ENCODE measurements at regions not wholly inside any gene's neighbourhood (a gene's known extent, or its start where the extent isn't known, plus 50 kb on each side); places are given as distances from the start of the nearest gene placed in this dataset.
A peak's percentile ranks its signal among the peaks of the same experiment; 100 is the strongest.

- Histone ChIP-seq H3K9me3 (ENCODE audit: insufficient read depth, low read length) (no peaks in the 10 kb centered on the region), H3K27me3 (ENCODE audit: insufficient read depth, insufficient read length) (no peaks in the 10 kb centered on the region), H3K4me3 (ENCODE audit: insufficient read length, low read depth) (no peak overlapping the region), H3K4me1 (ENCODE audit: insufficient read depth, insufficient read length) (no peaks in the 10 kb centered on the region), H3K9ac (ENCODE audit: insufficient read length, low read depth) (no peak overlapping the region), H3K36me3 (ENCODE audit: insufficient read depth, insufficient read length, low read length) (no peaks in the 10 kb centered on the region)
- TF ChIP-seq ZNF274 (IDR thresholded peaks at IDR 0.05; ENCODE audit: low read depth, low read length) (no peak), YY1 (IDR thresholded peaks at IDR 0.05; ENCODE audit: insufficient read depth, insufficient read length) (no peak), SUZ12 (IDR thresholded peaks at IDR 0.05; ENCODE audit: extremely low read depth, insufficient read depth, insufficient read length) (no peak)
- no peak for DNase-seq (ENCODE audit: low read depth, low spot score)
Observed at GRCh38 chr13:73193554-73193953, 134.7 kb downstream of the KLF5 start.

GRCh38 chr13:73190477-73190876, 131.7 kb downstream of the KLF5 start:
- Histone ChIP-seq H3K9me3 (ENCODE audit: insufficient read depth, low read length) (no peaks in the 10 kb centered on the region), H3K4me1 (ENCODE audit: insufficient read depth, insufficient read length) (no peaks in the 10 kb centered on the region), H3K9ac (ENCODE audit: insufficient read length, low read depth) (no peak overlapping the region), H3K4me3 (ENCODE audit: insufficient read length, low read depth) (no peak overlapping the region), H3K27me3 (ENCODE audit: insufficient read depth, insufficient read length) (no peaks in the 10 kb centered on the region), H3K36me3 (ENCODE audit: insufficient read depth, insufficient read length, low read length) (no peaks in the 10 kb centered on the region)
- TF ChIP-seq YY1 (IDR thresholded peaks at IDR 0.05; ENCODE audit: insufficient read depth, insufficient read length) = no peak
- TF ChIP-seq SUZ12 (IDR thresholded peaks at IDR 0.05; ENCODE audit: extremely low read depth, insufficient read depth, insufficient read length) = no peak
- TF ChIP-seq ZNF274 (IDR thresholded peaks at IDR 0.05; ENCODE audit: low read depth, low read length) = no peak
- DNase-seq (ENCODE audit: low read depth, low spot score) = no peak

GRCh38 chr13:73189776-73190175, 131.0 kb downstream of the KLF5 start:
- DNase-seq (ENCODE audit: low read depth, low spot score) = peak; percentile 18
- H3K27me3 ChIP-seq (ENCODE audit: insufficient read depth, insufficient read length) = no peaks in the 10 kb centered on the region
- H3K9ac ChIP-seq (ENCODE audit: insufficient read length, low read depth) = no peak overlapping the region
- no peak for TF ChIP-seq YY1 (IDR thresholded peaks at IDR 0.05; ENCODE audit: insufficient read depth, insufficient read length)
- TF ChIP-seq SUZ12 (IDR thresholded peaks at IDR 0.05; ENCODE audit: extremely low read depth, insufficient read depth, insufficient read length) = no peak
- TF ChIP-seq ZNF274 (IDR thresholded peaks at IDR 0.05; ENCODE audit: low read depth, low read length) = no peak
- H3K4me1 ChIP-seq (ENCODE audit: insufficient read depth, insufficient read length) = no peaks in the 10 kb centered on the region
- no peaks in the 10 kb centered on the region for H3K36me3 ChIP-seq (ENCODE audit: insufficient read depth, insufficient read length, low read length)
- no peak overlapping the region for H3K4me3 ChIP-seq (ENCODE audit: insufficient read length, low read depth)
- H3K9me3 ChIP-seq (ENCODE audit: insufficient read depth, low read length) = no peaks in the 10 kb centered on the region

- Histone ChIP-seq H3K4me3 (ENCODE audit: insufficient read length, low read depth) (no peak overlapping the region), H3K9ac (ENCODE audit: insufficient read length, low read depth) (no peak overlapping the region), H3K4me1 (ENCODE audit: insufficient read depth, insufficient read length) (no peaks in the 10 kb centered on the region), H3K9me3 (ENCODE audit: insufficient read depth, low read length) (no peaks in the 10 kb centered on the region), H3K36me3 (ENCODE audit: insufficient read depth, insufficient read length, low read length) (no peaks in the 10 kb centered on the region), H3K27me3 (ENCODE audit: insufficient read depth, insufficient read length) (no peaks in the 10 kb centered on the region)
- no peak for TF ChIP-seq ZNF274 (IDR thresholded peaks at IDR 0.05; ENCODE audit: low read depth, low read length)
- TF ChIP-seq YY1 (IDR thresholded peaks at IDR 0.05; ENCODE audit: insufficient read depth, insufficient read length) = no peak
- no peak for TF ChIP-seq SUZ12 (IDR thresholded peaks at IDR 0.05; ENCODE audit: extremely low read depth, insufficient read depth, insufficient read length)
- no peak for DNase-seq (ENCODE audit: low read depth, low spot score)
Observed at GRCh38 chr13:73189362-73189761, 130.6 kb downstream of the KLF5 start.

GRCh38 chr13:73187106-73187505, 128.3 kb downstream of the KLF5 start:
- H3K9ac ChIP-seq (ENCODE audit: insufficient read length, low read depth) = no peak overlapping the region
- H3K4me1 ChIP-seq (ENCODE audit: insufficient read depth, insufficient read length) = no peaks in the 10 kb centered on the region
- no peak for DNase-seq (ENCODE audit: low read depth, low spot score)
- H3K36me3 ChIP-seq (ENCODE audit: insufficient read depth, insufficient read length, low read length) = no peaks in the 10 kb centered on the region
- no peak overlapping the region for H3K4me3 ChIP-seq (ENCODE audit: insufficient read length, low read depth)
- no peaks in the 10 kb centered on the region for H3K9me3 ChIP-seq (ENCODE audit: insufficient read depth, low read length)
- TF ChIP-seq SUZ12 (IDR thresholded peaks at IDR 0.05; ENCODE audit: extremely low read depth, insufficient read depth, insufficient read length) = no peak
- H3K27me3 ChIP-seq (ENCODE audit: insufficient read depth, insufficient read length) = no peaks in the 10 kb centered on the region

GRCh38 chr13:73179650-73180274, 121.0 kb downstream of the KLF5 start:
- no peak for DNase-seq (ENCODE audit: low read depth, low spot score)
- Histone ChIP-seq H3K36me3 (ENCODE audit: insufficient read depth, insufficient read length, low read length) (no peaks in the 10 kb centered on the region), H3K4me3 (ENCODE audit: insufficient read length, low read depth) (no peak overlapping the region), H3K4me1 (ENCODE audit: insufficient read depth, insufficient read length) (no peaks in the 10 kb centered on the region), H3K9ac (ENCODE audit: insufficient read length, low read depth) (no peak overlapping the region), H3K27me3 (ENCODE audit: insufficient read depth, insufficient read length) (no peaks in the 10 kb centered on the region), H3K9me3 (ENCODE audit: insufficient read depth, low read length) (no peaks in the 10 kb centered on the region)
- no peak for TF ChIP-seq ZNF274 (IDR thresholded peaks at IDR 0.05; ENCODE audit: low read depth, low read length)
- TF ChIP-seq SUZ12 (IDR thresholded peaks at IDR 0.05; ENCODE audit: extremely low read depth, insufficient read depth, insufficient read length) = no peak

- Histone ChIP-seq H3K9ac (ENCODE audit: insufficient read length, low read depth) (no peak overlapping the region), H3K9me3 (ENCODE audit: insufficient read depth, low read length) (no peaks in the 10 kb centered on the region), H3K27me3 (ENCODE audit: insufficient read depth, insufficient read length) (no peaks in the 10 kb centered on the region), H3K4me3 (ENCODE audit: insufficient read length, low read depth) (no peak overlapping the region), H3K4me1 (ENCODE audit: insufficient read depth, insufficient read length) (no peaks in the 10 kb centered on the region), H3K36me3 (ENCODE audit: insufficient read depth, insufficient read length, low read length) (no peaks in the 10 kb centered on the region)
- no peak for DNase-seq (ENCODE audit: low read depth, low spot score)
- TF ChIP-seq SUZ12 (IDR thresholded peaks at IDR 0.05; ENCODE audit: extremely low read depth, insufficient read depth, insufficient read length) (no peak), YY1 (IDR thresholded peaks at IDR 0.05; ENCODE audit: insufficient read depth, insufficient read length) (no peak), ZNF274 (IDR thresholded peaks at IDR 0.05; ENCODE audit: low read depth, low read length) (no peak)
Observed at GRCh38 chr13:73177916-73178565, 119.2 kb downstream of the KLF5 start.
